ENCODE measurements at regions not wholly inside any gene's neighbourhood (a gene's known extent, or its start where the extent isn't known, plus 50 kb on each side); places are given as distances from the start of the nearest gene placed in this dataset.

GRCh38 chr13:21999666-22000065 lies 328.8 kb downstream of the FGF9 start:
- H3K4me2 ChIP-seq (replicated peaks; ENCODE audit: low read depth, low read length, poor library complexity, severe bottlenecking): no peak overlapping the region
- no peaks in the 10 kb centered on the region for H3K79me2 ChIP-seq (ENCODE audit: control insufficient read depth, insufficient read depth, low read length)
- 79% methylated on average over 6 of the region's 6 CpGs for WGBS (ENCODE audit: insufficient coverage)
- ATAC-seq (ENCODE audit: low read depth) (no peak), DNase-seq (no peak)
- ChIA-PET POLR2A (no interaction called here), CTCF (no interaction called here)
- no peaks in the 10 kb centered on the region for H3K36me3 ChIP-seq (replicated peaks in 1 of 2; ENCODE audit: control extremely low read depth in 1 of 2, control insufficient read depth in 1 of 2, extremely low read depth in 1 of 2, insufficient read depth in 2 of 2, low read length in 1 of 2)
- TF ChIP-seq CTCF (IDR thresholded peaks at IDR 0.05): no peak
- H3K9ac ChIP-seq (ENCODE audit: low read length): no peak overlapping the region
- no peaks in the 10 kb centered on the region for H4K20me1 ChIP-seq (ENCODE audit: control insufficient read depth, insufficient read depth, low read length, poor library complexity, severe bottlenecking)
- H2AFZ ChIP-seq (ENCODE audit: insufficient read depth, low read depth, low read length, poor library complexity, severe bottlenecking): no peak overlapping the region
- no peak overlapping the region for H3K4me3 Mint-ChIP-seq
- H3K4me1 ChIP-seq (ENCODE audit: control insufficient read depth in 2 of 2, insufficient read depth in 2 of 2, low read length in 2 of 2): no peaks in the 10 kb centered on the region
- H3K9me3 Mint-ChIP-seq (ENCODE audit: insufficient read depth): no peaks in the 10 kb centered on the region
- H3K4me3 ChIP-seq (ENCODE audit: control extremely low read depth in 1 of 5, extremely low read depth in 1 of 5, insufficient read depth in 1 of 5, low read depth in 2 of 5, low read length in 4 of 5): no peak overlapping the region
- H3K27me3 Mint-ChIP-seq: peaks cover 7% of the 10 kb centered on the region
- peaks cover 2% of the 10 kb centered on the region for H3K4me1 Mint-ChIP-seq
- no peak overlapping the region for H3K27ac ChIP-seq (ENCODE audit: low read length in 2 of 2)
- peaks cover 0 to 7% (median 0%) of the 10 kb centered on the region in 4 experiments for H3K27me3 ChIP-seq (replicated peaks in 1 of 4; ENCODE audit: control extremely low read depth in 1 of 4, control insufficient read depth in 3 of 4, insufficient read depth in 4 of 4, low read length in 3 of 4)
- H3K27ac Mint-ChIP-seq: no peak overlapping the region
- intact Hi-C loops (cut with micrococcal nuclease): no loop called here
- peaks cover 0 to 9% (median 0%) of the 10 kb centered on the region in 3 donors for H3K9me3 ChIP-seq (ENCODE audit: control extremely low read depth in 1 of 3, control insufficient read depth in 2 of 3, insufficient read depth in 1 of 3, low read length in 2 of 3)

GRCh38 chr13:22000191-22000590 lies 329.3 kb downstream of the FGF9 start:
- Histone ChIP-seq H3K9ac (ENCODE audit: low read length) (no peak overlapping the region), H2AFZ (ENCODE audit: insufficient read depth, low read depth, low read length, poor library complexity, severe bottlenecking) (no peak overlapping the region), H3K9me3 (ENCODE audit: control extremely low read depth in 1 of 3, control insufficient read depth in 2 of 3, insufficient read depth in 1 of 3, low read length in 2 of 3) (peaks cover 0 to 9% (median 0%) of the 10 kb centered on the region in 3 donors), H3K4me1 (ENCODE audit: control insufficient read depth in 2 of 2, insufficient read depth in 2 of 2, low read length in 2 of 2) (no peaks in the 10 kb centered on the region), H3K79me2 (ENCODE audit: control insufficient read depth, insufficient read depth, low read length) (no peaks in the 10 kb centered on the region), H3K27ac (ENCODE audit: low read length in 2 of 2) (no peak overlapping the region), H3K27me3 (replicated peaks in 1 of 4; ENCODE audit: control extremely low read depth in 1 of 4, control insufficient read depth in 3 of 4, insufficient read depth in 4 of 4, low read length in 3 of 4) (peaks cover 0 to 7% (median 0%) of the 10 kb centered on the region in 4 experiments), H4K20me1 (ENCODE audit: control insufficient read depth, insufficient read depth, low read length, poor library complexity, severe bottlenecking) (no peaks in the 10 kb centered on the region), H3K36me3 (replicated peaks in 1 of 2; ENCODE audit: control extremely low read depth in 1 of 2, control insufficient read depth in 1 of 2, extremely low read depth in 1 of 2, insufficient read depth in 2 of 2, low read length in 1 of 2) (no peaks in the 10 kb centered on the region), H3K4me2 (replicated peaks; ENCODE audit: low read depth, low read length, poor library complexity, severe bottlenecking) (no peak overlapping the region), H3K4me3 (ENCODE audit: control extremely low read depth in 1 of 5, extremely low read depth in 1 of 5, insufficient read depth in 1 of 5, low read depth in 2 of 5, low read length in 4 of 5) (no peak overlapping the region)
- TF ChIP-seq CTCF (IDR thresholded peaks at IDR 0.05): no peak
- TF ChIP-seq EZH2 (IDR thresholded peaks at IDR 0.05; ENCODE audit: borderline replicate concordance, insufficient read depth, low read depth, low read length, poor library complexity, severe bottlenecking): no peak
- ChIA-PET POLR2A (no interaction called here), CTCF (no interaction called here)
- H3K4me1 Mint-ChIP-seq: peaks cover 2% of the 10 kb centered on the region
- no peak overlapping the region for H3K27ac Mint-ChIP-seq
- DNase-seq (no peak), ATAC-seq (ENCODE audit: low read depth) (no peak)
- peaks cover 7% of the 10 kb centered on the region for H3K27me3 Mint-ChIP-seq
- no peak overlapping the region for H3K4me3 Mint-ChIP-seq
- H3K9me3 Mint-ChIP-seq (ENCODE audit: insufficient read depth): no peaks in the 10 kb centered on the region
- WGBS (ENCODE audit: insufficient coverage): 89% methylated on average over 10 of the region's 12 CpGs
- intact Hi-C loops (cut with micrococcal nuclease): no loop called here

Data from B cell (primary cell).